Kidney capillary endothelial cell (primary cell): ENCODE measurements at regions not wholly inside any gene's neighbourhood (a gene's known extent, or its start where the extent isn't known, plus 50 kb on each side); places are given as distances from the start of the nearest gene placed in this dataset.

Experiments used
- DNase-seq: peaks from one replicate; pipeline ENCODE4 v3.0.0-alpha.2; 2018; ENCODE audit warnings: low spot score

DNA sequence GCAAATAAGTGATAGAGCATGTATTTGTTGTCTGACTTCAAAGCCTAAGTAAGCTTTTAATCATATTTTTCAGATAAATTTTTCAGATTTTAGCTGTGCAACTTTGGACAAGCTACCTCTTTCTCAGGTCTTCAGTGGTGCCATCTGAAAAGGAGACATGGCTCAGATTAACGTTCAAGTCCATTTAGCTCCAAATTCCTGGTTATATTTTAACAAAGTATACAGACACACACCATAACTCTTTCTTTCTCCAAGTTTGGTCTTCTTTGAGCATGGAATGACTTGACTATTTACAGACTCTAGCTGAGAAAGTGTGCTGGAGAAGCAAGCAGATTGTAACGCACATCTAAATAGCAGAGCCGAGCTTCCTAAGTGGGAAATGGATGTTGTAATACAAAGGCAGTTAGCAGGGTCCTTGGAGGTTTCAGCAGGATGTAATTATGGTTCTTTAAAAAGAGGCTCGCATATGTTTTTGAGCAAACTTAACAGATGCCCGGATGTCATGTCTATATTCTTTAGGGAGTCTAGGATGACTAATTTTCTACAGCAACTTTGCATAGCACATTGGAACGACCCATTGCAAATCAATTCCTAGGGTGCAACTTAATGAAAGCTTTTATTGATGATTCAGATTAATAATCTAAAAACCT lies 128.1 kb upstream of the E2F8 start:
- peak; percentile 64 for DNase-seq

DNA sequence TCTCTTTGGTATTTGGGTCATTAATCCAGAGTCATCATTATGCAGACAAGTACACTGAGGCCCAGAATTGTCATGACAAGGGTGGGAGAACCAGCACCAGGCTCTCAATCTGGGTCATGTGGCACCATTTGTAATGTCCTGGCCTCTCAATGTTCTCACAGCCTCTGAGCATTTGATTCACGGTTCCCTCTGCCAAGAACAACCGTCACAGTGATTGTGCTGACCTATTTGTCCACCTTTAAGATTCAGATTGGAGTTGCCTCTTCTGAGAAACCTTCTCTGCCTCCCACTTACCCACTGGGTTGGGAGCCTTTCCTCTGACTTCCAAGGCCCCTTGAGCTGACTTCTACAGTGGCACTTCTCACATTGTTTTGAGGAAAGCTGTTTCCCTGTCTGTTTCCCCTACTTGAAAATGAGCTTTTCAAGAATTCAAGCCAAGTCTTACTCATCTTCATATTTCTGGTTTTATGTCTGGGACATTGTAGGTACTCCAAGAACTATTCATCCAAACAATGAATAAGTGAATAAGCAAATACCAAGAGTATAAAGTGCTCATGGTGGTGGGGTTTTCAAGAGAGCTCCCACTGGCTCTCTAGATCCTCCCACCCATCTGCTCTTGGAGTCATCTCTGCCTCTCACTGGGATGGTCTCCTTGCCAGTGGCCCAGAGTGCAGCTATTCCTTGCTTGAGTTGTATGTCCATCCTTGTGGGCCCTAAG lies 126.4 kb upstream of the E2F8 start:
- peak; percentile 51 for DNase-seq

DNA sequence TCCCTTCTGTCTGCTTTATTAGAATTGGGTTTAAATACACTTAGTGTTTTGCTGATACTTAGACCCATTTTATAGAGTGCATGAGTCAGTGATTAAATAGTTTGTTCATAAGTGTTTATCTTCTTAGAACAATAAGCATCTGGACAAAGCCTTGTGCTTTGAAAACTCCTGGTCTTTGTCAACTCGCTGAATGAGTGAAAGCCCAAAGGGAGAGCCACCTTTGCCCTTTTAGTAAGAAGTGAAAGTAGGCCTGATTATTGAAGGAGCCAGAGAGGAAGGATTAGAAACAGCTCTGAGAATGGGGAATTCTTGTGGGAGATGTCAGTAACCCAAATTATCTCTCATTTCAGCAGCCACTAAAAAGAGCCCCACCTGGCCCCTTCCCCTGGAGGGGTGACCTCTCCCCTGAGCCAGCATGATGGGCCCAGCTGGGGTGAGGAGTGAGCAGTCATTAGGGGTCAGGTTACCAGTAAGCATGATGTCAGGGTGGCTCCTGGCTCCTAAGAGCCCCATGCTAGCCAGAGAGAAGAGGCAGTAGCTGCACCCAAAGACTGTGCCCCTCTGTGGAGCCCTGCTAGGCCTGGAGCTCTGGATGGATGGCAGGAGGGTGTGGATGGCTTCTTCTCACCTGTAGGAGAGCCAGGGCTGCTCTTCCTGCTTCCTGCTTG lies 125.1 kb upstream of the E2F8 start:
- no peak for DNase-seq

DNA sequence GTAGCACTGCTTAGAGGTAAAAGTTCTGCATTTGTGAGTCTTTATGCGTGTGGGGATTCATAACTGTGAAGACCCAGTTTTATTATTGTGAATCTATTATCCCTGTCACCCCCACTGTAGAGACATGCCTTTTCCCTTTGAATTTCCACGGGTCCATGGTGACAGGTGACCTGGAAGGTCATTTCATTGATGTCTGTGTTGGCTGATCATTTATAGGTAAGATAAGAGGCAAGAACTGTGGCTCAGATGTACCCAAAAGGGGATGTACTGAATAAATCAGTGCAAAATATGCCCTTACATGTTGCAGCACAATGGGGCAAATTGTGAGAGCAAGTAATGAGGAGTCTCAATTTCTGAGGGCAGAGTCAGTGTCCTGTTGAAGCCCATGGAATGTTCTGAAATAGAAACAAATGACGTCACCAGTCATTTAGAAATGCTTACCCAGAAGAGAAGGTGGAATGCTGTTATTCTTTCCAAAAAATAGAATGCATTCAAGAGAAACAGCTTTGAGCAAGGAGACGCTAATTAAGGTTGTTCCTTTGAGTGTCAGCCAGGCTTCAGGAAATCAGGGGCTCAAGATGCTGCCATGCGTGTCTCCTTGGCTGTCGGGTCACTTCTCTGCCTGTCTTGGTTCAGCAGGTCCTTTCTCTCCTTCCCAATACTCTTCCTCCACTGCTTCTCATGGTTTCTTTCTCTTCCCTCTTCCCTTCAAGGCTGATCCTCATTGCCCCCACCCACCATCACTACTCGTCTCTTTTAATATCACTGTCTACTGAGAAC lies 118.7 kb upstream of the E2F8 start:
- DNase-seq, result no peak

DNA sequence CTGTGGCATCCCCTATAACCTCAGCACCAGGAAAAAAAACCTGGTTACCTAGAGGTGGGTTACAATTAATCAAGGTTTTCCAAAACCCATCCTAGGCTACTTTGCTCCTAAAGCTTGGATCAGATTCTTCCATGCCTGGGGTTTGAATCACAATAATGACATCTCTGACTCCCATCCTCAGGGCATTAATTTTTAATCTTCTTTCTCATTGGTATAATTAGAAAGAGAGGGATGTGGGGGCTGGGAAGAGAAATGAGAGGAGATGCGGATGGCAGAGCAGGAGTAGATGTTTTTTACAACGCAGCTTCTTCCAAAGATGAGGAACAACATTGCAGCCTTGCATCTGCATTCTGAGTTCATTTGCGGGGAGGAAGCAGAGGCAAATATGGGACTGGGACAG lies 117.2 kb upstream of the E2F8 start:
- DNase-seq, result no peak

DNA sequence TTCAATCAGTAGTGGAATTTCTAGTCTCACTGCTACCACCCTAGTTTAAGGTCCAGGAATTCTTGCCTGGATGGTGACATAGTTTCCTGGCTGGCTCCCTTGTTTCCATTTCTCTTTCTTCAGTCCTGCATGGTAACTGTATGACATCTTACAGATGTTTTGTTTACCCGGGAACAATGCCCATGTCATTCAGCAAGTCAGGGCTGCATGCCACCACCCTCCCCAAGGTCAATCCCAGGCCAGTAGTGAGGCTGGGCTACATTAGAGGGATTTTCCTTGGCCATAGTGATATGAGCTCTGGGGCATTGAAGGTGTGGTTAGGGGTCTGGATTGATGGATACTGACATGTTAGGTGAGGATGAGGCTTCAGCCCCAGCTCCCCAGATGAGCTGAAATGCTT lies 114.9 kb upstream of the E2F8 start:
- DNase-seq, result no peak

DNA sequence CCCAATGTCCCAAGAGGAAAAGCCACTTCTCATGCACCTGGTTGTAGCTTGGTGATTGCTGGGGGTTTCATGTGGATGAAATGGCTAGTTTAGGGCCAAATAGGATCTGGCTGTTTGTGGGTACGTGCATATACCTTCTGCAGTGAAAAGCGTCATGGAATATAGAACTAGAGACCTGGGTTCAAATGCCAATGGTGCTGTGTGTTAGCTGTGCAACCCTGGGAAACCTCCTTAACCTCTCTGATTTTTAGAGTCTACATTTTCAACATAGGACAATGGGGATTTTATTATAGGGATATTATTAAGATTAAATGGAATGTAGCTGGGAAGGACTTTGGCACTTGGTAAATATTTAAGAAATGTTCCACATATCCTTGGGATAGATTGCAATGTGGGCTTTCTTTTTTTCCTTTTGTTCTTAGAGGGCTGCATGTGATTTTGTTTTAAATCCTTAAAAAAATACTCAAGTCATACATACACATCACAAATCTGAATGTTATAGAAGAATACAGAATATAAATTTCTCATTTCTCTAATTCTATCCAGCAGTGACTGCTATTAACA lies 112.6 kb upstream of the E2F8 start:
- no peak for DNase-seq

DNA sequence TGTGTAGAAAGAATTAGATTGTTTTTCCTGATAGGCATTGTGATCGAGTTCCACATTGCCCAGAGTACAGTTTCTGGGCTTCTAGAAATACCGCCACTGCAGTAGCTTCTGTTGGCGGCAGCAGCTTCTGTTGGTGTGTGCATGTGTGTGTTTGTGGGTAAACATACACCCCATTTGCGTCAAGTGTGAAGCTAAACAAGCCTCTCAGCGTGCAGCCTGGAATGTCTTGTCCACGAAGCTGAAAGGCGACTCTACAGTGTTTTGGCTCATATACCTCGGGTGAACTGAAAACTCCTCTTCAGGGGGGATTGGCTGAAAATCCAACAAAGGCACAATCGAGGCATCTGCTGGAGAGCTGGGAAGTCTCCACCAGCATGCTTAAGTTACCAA lies 112.0 kb upstream of the E2F8 start:
- DNase-seq, result no peak

DNA sequence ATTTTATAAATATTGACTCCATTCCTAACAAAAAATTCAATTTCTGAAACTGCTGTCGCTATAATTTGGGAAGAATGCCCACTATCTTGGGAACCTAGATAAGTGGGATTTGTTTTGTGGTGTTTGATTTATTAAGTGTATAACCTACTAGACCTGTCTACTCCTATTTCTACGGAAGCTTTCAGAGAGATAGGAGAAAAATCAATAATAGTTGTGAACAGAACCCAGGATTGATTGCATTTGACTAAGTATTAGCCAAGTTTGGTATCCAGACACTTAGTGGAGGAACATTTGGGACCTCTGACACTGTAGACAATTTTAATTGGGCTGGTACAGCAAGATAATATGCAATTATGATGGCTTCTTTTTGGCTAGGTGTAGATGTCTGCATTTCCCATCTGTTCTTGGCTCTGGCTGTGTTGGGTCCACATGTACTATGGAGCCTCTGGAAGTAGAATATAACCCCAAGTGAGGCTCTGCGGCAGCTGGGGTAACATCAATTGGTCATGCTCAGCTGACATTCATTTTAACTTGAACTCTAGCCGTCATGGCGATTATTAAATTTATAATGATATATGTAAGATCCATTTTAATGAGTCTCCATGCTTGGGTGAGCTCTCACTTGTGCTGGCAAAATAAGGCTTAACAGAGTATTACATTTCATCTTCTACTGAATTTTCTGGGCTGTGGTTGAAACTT lies 111.5 kb upstream of the E2F8 start:
- no peak for DNase-seq

DNA sequence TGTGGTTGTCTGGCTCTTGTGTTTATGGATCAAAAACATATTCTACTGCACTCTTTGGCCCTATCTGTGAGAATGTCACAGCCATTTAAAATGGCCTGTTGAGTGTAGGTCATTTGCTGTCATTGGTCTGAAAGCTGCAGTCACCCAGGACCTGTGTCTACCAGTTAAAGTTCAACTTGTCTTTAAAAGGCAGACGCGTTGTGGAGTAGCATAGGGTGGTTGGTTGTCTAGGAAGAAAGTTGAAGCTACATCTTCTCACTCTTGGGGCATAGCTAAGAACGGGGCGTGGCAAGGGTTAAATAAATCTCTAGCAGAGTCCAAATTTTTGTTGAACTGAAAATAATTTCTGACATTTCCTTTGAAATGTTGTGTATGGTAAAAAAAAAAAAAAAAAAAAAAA lies 110.7 kb upstream of the E2F8 start:
- no peak for DNase-seq

DNA sequence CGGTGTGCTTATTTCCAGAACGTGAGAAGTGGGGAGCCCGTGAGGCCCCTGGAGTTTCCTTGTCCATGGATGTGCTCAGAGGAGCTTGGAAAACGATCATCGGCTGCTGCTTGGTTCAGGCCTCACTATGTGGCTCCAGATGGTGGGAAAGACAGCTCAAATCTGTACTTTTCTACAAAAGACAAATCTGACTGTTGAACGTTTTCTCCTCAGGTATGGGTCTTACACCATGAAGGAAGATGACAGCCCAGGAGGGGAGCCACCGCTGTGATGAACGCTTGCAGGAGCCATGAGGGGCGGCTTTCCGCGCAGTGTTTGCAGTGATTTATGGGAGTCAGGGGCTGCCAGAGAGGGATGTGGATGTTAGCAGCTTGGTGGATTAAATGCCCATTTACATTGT lies 109.4 kb upstream of the E2F8 start:
- DNase-seq, result no peak

DNA sequence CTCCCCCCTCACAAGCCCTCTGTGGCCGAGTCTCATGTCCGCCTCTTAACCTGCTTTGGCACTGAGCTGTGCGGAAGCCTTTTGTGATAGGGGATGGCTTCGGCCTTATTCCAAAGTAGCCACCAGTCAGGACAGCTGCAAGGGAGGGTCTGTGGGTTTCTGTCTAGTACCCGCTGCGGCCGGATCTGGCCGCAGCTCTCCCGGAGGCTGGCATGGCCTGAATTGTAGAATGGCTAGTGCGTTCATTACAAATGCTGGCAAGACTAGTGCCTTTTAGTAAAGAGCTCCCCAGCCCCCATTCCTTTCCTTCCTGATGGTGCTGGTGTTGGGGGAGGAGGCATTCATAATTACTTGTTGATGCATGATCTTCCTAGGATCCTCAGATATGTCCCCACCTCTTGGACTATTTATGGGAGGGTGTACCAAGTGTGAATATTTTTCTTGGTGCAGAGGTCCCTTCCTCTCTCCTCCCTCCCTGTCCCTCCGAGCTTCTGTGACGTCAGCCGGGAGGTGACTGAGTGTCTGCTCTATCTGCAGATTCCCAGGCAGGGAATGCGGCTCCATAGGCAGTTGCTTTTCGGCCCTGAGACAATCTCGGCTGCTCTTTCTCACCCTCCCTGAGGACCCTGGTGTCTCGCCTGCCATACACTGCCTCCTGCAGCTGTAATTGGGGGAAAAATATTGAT lies 108.7 kb upstream of the E2F8 start:
- DNase-seq, result no peak

DNA sequence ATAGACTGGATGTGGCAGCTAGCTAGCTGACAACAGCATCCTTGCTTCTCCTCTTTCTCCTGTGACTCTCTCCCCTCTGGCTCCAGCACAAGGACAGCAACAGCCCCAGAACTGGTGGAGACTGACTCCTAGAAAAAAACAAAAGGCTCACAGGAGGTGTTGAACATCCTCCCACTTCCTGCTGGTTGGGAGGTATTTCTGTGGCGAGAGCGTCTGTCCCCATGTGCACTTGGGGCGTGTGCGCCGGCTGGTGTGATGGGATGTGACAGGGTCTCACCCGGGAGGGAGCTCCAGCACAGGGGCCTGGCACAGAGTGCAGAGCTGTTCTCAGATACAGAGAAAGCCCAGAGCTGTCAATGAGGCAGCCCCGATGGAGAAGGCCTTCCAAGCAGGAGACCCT lies 107.2 kb upstream of the E2F8 start:
- no peak for DNase-seq

DNA sequence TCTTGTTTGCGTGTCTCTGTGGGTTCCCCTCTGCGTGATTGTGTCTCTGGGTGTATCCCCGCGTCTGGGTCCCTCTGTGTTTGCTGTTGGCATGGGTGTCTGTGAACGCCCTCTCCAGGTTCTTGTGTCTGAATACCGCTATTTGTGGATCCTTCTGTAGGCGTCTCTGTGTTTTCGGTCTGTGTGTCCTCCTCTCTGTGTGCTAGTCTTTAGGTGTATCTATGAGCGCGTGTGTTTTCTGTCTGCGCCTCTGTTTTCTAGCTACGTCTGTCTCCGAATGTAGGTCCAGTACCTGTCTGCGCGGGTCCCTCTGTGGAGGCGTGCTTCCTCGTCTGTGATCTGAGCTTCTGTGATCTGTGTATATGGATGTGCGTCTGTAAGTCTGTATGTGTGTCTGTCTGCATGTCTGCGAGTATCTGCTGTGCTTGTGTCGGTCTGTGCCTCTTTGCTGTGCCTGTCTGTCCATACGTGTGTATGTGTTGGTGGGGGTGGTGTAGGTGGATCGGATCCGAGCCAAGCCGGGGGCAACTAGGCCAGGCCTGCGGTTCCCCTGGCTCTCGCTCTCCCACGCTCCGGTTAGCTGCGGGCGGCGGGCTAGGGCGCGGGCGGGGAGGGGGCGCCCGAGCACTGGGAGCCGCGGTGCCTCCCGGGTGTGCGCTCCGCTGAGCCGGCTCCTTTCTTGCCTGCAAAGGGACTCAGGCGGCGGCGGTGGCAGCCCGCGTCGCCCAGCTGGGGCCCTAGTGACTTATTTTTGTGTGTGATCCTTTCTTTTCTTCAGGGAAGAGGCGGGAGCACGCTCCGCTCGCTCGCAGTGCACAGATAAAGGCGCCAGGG lies 105.3 kb upstream of the E2F8 start:
- no peak for DNase-seq

DNA sequence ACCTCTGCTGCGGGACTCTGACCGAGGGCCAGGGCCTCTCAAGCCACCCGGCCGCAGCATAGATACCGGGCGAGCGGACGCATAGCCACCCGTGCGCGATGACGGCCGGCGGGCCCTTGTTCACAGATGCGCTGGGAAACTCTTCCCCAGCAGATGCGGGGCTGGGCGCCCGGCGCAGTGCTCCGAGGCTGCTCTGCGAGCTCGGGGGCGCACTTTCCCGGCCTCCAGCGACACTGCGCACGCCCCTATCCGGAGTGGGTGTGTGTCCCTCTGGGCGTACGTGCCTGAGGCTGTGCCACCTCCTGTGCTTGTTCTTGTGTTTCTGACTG lies 104.7 kb upstream of the E2F8 start:
- DNase-seq, result no peak

DNA sequence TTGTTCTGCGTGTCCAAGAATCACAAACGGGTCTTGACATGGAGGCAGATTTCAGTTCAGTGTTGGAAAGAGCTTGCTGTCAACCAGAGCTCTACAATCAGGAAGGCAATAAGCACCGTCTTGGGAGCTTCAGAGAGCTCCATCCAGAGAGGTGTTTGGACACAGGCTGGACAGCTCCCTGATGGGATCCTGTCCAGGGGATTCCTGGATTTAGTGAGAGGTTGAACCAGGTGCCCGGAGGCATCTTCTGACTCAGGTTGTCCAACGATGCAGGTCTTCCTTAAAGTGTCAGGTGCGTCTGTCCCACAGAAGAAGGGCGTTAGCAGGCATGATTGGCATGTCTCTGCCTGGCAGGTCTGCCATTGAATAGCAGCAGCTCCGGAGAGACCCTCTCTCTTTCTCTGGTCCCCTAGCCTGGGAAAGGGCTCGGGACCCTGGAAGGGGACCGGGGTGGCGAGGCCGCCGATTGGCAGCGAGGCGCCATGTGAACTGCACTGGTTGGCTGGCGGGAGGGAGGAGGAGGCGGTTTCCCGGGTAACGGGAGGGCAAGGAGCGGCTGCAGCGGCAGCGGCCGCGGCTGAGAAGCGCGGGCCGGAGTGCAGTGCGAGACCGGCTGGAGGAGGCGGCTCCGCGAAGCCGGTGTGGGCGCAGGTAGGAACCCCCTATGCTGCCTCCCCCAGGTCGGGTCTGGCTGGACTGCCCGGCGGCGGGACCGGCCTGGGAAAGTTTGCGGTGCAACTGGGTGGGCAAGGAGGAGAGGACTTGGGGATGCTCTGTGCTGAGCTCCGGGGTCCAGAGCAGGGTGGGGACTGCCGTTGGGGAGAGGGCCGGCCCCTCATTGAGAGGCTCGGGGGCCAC lies 104.1 kb upstream of the E2F8 start:
- no peak for DNase-seq

DNA sequence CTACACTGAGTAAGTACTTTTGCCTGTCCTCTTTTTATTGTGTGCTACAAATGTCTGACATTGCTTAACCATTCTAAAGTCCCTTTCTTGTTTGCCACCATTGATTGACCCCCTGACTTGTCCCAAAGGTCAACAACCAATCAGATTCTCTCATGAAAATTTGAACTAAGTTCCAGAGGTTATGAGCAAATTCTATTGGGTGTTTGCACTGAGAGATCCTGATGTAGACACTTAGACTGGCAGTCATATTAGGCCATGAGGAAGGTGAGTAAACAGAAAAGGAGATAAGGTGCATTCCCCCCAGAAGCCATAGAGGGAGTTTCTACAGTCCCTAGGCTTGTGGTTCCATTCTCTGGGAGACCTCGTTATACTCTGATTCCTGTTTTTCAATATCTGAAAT lies 101.3 kb upstream of the E2F8 start:
- DNase-seq, result no peak

DNA sequence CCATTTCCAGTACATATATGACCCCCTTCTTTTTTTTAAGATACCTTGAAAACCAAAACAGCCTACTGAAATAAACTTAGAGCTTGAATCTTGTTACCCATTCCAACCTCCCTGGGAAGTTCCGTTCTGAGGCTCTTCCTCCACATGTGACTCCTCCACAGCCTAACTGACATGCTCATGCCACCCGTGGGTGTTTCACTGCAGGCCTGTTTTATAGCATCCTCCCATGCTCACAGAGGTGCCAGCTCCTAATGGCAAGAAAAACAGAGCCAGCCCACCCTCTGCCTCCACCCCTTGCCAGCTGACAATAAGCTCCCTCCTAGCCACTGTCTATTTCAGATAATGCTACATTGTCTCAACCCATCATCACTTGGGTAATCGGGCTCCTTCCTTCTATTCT lies 97.6 kb upstream of the E2F8 start:
- DNase-seq, result no peak

DNA sequence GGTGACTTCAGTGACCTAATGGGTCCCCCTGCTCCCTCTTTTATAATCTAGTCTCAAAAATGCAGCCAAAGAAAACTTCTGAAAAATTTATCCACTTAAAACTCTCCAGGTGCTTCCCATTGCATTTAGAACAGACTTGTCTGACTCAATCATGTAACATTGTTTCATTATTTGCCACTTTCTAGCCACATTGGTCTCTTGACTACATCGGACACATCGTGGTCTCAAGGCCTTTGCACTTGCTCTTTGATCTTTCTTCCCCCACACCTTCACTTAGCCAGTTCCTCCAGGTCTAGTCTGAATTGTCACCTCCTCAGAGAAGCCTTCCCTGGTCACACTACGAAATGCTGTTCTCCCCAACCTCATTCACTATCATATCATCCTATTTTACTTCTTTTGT lies 97.0 kb upstream of the E2F8 start:
- DNase-seq, result no peak

DNA sequence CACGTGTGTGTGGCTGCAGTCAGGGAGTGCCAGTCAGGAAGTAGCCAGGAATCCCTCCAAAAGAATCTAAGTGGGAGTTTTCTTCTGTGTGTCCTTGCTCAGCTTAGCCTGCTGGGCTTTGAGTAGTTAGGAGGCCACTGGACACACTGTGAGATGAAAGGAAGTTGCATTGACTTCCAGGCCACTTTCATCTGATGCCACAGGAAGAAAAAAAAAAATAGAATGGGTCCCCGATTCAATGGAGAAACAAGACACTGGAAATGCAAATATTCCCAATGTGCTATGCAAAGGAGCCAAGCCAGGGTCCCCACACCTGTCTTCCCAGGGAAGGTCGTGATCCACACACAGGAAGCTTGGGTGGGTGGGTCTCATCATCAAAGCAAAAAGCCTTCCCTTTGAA lies 95.6 kb upstream of the E2F8 start:
- no peak for DNase-seq
